Ishikawa (cell line): ENCODE measurements at regions not wholly inside any gene's neighbourhood (a gene's known extent, or its start where the extent isn't known, plus 50 kb on each side); places are given as distances from the start of the nearest gene placed in this dataset.

Source experiments
- CEBPB ChIP-seq: IDR thresholded peaks from 2 replicates; pipeline ENCODE4 v1.6.1; 2012
- EGR1 ChIP-seq: IDR thresholded peaks from 2 replicates; pipeline ENCODE4 v1.6.1; 2012
- EP300 ChIP-seq: IDR thresholded peaks from 2 replicates; pipeline ENCODE4 v1.6.1; 2012; ENCODE audit warnings: borderline replicate concordance
- FOXM1 ChIP-seq: IDR thresholded peaks from 2 replicates; pipeline ENCODE4 v1.6.1; 2012; ENCODE audit warnings: low read depth, borderline replicate concordance
- NFIC ChIP-seq: IDR thresholded peaks from 2 replicates; pipeline ENCODE4 v1.6.1; 2012
- RAD21 ChIP-seq: IDR thresholded peaks from 2 replicates; pipeline ENCODE4 v1.6.1; 2012; ENCODE audit warnings: low read depth
- TAF1 ChIP-seq: IDR thresholded peaks from 2 replicates; pipeline ENCODE4 v1.6.1; 2012; ENCODE audit warnings: low read depth, mild to moderate bottlenecking
- TCF12 ChIP-seq: IDR thresholded peaks from 2 replicates; pipeline ENCODE4 v1.6.1; 2012; ENCODE audit warnings: low read depth
- TEAD4 ChIP-seq: IDR thresholded peaks from 2 replicates; pipeline ENCODE4 v1.6.1; 2012
- YY1 ChIP-seq: IDR thresholded peaks from 2 replicates; pipeline ENCODE4 v1.6.1; 2012; ENCODE audit warnings: low read depth
- TF ChIP-seq, protein P1 (sequence below): IDR thresholded peaks from 2 replicates; pipeline ENCODE4 v1.6.1; 2012; ENCODE audit warnings: low read depth, mild to moderate bottlenecking
- TF ChIP-seq, protein P2 (sequence below): IDR thresholded peaks from 2 replicates; pipeline ENCODE4 v1.6.1; 2012
- TF ChIP-seq, protein P3 (sequence below): IDR thresholded peaks from 2 replicates; pipeline ENCODE4 v1.6.1; 2012

DNA sequence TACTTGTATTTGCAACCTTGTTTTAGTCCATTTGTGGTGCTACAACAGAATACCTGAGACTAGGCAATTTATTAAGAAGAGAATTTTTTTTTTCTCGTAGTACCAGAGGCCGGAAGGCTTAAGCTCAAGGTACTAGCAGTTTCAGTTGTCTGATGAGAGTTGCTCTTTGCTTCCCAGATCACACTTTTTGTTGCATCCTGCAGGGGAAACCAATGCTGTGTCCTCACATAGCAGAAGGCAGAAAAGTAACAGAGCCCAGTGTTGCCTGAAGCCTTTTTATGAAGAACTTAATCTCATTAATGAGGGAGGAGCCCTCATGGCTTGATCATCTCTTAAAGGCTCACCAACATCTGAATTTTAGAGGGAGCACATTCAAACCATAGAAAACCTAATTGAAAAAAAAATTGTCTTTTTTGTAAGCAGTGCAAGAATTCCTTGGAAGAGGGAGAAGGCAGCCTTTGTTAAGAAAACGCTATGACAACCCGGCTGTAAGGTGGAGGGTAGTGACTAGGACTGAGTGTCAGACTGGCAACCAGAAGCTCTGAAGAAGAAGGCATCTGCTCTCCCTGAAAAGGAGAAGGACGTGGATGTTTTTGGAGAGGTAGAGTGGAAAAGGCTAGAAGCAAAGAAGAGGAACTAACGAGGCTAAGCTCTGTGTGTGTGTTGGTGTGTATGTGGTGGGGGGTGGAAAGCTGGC, 1245.3 kb downstream of the ROBO2 start:
- TF ChIP-seq EP300, result no peak
- TF ChIP-seq TCF12, result no peak
- TF ChIP-seq, protein P1, sequence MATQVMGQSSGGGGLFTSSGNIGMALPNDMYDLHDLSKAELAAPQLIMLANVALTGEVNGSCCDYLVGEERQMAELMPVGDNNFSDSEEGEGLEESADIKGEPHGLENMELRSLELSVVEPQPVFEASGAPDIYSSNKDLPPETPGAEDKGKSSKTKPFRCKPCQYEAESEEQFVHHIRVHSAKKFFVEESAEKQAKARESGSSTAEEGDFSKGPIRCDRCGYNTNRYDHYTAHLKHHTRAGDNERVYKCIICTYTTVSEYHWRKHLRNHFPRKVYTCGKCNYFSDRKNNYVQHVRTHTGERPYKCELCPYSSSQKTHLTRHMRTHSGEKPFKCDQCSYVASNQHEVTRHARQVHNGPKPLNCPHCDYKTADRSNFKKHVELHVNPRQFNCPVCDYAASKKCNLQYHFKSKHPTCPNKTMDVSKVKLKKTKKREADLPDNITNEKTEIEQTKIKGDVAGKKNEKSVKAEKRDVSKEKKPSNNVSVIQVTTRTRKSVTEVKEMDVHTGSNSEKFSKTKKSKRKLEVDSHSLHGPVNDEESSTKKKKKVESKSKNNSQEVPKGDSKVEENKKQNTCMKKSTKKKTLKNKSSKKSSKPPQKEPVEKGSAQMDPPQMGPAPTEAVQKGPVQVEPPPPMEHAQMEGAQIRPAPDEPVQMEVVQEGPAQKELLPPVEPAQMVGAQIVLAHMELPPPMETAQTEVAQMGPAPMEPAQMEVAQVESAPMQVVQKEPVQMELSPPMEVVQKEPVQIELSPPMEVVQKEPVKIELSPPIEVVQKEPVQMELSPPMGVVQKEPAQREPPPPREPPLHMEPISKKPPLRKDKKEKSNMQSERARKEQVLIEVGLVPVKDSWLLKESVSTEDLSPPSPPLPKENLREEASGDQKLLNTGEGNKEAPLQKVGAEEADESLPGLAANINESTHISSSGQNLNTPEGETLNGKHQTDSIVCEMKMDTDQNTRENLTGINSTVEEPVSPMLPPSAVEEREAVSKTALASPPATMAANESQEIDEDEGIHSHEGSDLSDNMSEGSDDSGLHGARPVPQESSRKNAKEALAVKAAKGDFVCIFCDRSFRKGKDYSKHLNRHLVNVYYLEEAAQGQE, result no peak
- TF ChIP-seq TEAD4, result no peak
- no peak for TF ChIP-seq NFIC
- TF ChIP-seq, protein P2, sequence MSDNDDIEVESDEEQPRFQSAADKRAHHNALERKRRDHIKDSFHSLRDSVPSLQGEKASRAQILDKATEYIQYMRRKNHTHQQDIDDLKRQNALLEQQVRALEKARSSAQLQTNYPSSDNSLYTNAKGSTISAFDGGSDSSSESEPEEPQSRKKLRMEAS, result no peak
- TF ChIP-seq EGR1, result no peak
- no peak for TF ChIP-seq RAD21
- no peak for TF ChIP-seq CEBPB
- TF ChIP-seq YY1, result no peak
- TF ChIP-seq FOXM1, result no peak
- TF ChIP-seq, protein P3, sequence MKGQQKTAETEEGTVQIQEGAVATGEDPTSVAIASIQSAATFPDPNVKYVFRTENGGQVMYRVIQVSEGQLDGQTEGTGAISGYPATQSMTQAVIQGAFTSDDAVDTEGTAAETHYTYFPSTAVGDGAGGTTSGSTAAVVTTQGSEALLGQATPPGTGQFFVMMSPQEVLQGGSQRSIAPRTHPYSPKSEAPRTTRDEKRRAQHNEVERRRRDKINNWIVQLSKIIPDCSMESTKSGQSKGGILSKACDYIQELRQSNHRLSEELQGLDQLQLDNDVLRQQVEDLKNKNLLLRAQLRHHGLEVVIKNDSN, result no peak
- TF ChIP-seq TAF1, result no peak
